ENCODE measurements at regions not wholly inside any gene's neighbourhood (a gene's known extent, or its start where the extent isn't known, plus 50 kb on each side); places are given as distances from the start of the nearest gene placed in this dataset.
"Not testable (repeated sequence)": the region's sequence is repeated elsewhere in the genome, so short reads cannot be mapped to it uniquely, and the experiment has no call there.

DNA sequence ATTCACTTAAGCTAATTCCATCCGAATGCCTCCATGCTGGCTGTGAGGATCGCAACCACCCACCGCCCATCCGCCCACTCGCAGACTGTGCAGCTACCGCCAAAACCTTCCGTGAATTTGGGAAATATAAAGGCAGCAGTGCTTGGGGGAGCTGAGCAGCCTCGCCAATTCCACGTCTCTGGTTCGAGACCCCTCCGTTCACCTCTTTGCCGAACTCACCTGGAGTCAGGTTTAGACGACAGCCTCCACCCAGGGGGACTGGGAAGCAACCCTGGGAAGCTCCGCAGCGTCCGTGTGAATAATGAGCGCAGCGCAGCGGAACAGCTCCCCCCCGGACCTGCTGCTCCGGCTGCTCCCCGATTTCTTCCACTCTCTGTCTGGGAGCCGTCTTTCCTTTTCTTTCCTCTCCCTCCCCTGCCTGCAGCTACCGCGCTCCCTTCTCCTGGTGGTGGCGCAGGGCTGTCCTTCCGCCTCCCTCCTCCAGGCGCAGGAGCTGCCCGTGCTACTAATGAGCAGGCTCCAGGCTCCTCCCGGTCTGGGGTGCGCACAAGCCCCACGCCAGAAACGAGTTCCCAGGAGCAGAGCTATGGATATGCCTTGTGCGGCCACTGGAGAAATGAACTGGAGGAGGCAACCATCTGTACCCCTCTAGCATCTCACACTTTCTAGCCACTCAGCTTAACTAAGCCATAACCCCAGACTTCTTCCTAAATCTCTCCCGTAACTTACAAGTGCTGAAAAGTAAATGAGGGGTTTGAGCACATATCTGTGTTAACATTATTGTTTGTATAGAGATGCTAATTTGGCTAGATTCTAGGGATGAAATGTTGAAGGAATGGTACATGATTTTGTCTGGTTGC lies 107.3 kb downstream of the XKR3 start:
- POLR2A ChIA-PET: no interaction called here
- in situ Hi-C loops (cut with HindIII; ENCODE audit: low pct_unique_long_range_greater_than_20kb, low sequenced_read_pairs): no loop called here
- CTCF ChIA-PET: no interaction called here

DNA sequence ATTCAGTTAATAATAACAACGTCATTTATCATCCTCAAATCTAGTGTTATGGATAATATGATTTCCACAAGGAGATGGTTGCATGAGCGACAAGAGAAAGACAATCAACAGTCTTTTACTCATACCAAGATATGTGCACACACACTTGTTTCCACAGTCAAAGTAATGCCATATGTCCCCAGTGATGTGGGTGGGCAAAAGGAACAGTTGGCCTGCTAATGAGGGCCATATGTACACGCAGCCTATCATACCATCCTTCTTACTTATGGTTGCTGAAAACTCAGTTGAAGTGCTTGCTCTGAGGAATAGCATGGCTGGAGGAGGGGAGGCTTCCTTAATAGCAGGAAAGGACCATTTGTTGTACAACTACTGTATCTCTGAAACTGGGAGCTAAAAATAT lies 110.6 kb downstream of the XKR3 start:
- H3K27ac ChIP-seq (ENCODE audit: low read length); H3K27me3 ChIP-seq (ENCODE audit: control insufficient read depth, insufficient read depth, low read length); BruUV-seq (replicated peaks); CTCF ChIA-PET; in situ Hi-C loops (cut with HindIII; ENCODE audit: low pct_unique_long_range_greater_than_20kb, low sequenced_read_pairs); POLR2A ChIA-PET; H3K4me3 ChIP-seq (ENCODE audit: low read depth in 2 of 2, low read length in 2 of 2); intact Hi-C loops (cut with micrococcal nuclease; ENCODE audit: unreplicated experiment); H3K9me3 ChIP-seq (ENCODE audit: control insufficient read depth, insufficient read depth, low read depth, low read length); H3K4me1 ChIP-seq (ENCODE audit: control insufficient read depth, insufficient read depth, low read length); H3K36me3 ChIP-seq (ENCODE audit: control insufficient read depth, insufficient read depth, low read length); DNase-seq (ENCODE audit: low read depth, low spot score); ATAC-seq: not testable (repeated sequence)

More for the DNA sequence above, 107.3 kb downstream of the XKR3 start:
- Histone ChIP-seq H3K4me3 (ENCODE audit: low read depth in 2 of 2, low read length in 2 of 2) (no peak overlapping the region), H3K27me3 (ENCODE audit: control insufficient read depth, insufficient read depth, low read length) (no peaks in the 10 kb centered on the region), H3K36me3 (ENCODE audit: control insufficient read depth, insufficient read depth, low read length) (no peaks in the 10 kb centered on the region), H3K4me1 (ENCODE audit: control insufficient read depth, insufficient read depth, low read length) (no peaks in the 10 kb centered on the region), H3K9me3 (ENCODE audit: control insufficient read depth, insufficient read depth, low read depth, low read length) (no peaks in the 10 kb centered on the region), H3K27ac (ENCODE audit: low read length) (no peak overlapping the region)
- ATAC-seq: no peak
- intact Hi-C loops (cut with micrococcal nuclease; ENCODE audit: unreplicated experiment): no loop called here
- no TSS peak for BruUV-seq (replicated peaks)
- no peak for TF ChIP-seq TCF7L2 (IDR thresholded peaks at IDR 0.05; ENCODE audit: low read depth, low read length)
- TF ChIP-seq, protein P1, sequence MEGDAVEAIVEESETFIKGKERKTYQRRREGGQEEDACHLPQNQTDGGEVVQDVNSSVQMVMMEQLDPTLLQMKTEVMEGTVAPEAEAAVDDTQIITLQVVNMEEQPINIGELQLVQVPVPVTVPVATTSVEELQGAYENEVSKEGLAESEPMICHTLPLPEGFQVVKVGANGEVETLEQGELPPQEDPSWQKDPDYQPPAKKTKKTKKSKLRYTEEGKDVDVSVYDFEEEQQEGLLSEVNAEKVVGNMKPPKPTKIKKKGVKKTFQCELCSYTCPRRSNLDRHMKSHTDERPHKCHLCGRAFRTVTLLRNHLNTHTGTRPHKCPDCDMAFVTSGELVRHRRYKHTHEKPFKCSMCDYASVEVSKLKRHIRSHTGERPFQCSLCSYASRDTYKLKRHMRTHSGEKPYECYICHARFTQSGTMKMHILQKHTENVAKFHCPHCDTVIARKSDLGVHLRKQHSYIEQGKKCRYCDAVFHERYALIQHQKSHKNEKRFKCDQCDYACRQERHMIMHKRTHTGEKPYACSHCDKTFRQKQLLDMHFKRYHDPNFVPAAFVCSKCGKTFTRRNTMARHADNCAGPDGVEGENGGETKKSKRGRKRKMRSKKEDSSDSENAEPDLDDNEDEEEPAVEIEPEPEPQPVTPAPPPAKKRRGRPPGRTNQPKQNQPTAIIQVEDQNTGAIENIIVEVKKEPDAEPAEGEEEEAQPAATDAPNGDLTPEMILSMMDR (IDR thresholded peaks at IDR 0.05): no peak
- TF ChIP-seq, protein P2, sequence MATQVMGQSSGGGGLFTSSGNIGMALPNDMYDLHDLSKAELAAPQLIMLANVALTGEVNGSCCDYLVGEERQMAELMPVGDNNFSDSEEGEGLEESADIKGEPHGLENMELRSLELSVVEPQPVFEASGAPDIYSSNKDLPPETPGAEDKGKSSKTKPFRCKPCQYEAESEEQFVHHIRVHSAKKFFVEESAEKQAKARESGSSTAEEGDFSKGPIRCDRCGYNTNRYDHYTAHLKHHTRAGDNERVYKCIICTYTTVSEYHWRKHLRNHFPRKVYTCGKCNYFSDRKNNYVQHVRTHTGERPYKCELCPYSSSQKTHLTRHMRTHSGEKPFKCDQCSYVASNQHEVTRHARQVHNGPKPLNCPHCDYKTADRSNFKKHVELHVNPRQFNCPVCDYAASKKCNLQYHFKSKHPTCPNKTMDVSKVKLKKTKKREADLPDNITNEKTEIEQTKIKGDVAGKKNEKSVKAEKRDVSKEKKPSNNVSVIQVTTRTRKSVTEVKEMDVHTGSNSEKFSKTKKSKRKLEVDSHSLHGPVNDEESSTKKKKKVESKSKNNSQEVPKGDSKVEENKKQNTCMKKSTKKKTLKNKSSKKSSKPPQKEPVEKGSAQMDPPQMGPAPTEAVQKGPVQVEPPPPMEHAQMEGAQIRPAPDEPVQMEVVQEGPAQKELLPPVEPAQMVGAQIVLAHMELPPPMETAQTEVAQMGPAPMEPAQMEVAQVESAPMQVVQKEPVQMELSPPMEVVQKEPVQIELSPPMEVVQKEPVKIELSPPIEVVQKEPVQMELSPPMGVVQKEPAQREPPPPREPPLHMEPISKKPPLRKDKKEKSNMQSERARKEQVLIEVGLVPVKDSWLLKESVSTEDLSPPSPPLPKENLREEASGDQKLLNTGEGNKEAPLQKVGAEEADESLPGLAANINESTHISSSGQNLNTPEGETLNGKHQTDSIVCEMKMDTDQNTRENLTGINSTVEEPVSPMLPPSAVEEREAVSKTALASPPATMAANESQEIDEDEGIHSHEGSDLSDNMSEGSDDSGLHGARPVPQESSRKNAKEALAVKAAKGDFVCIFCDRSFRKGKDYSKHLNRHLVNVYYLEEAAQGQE (IDR thresholded peaks at IDR 0.05; ENCODE audit: insufficient read depth in 1 of 2, low read depth in 2 of 2, low read length in 1 of 2): no peak
- no peak for TF ChIP-seq POLR2AphosphoS5 (IDR thresholded peaks at IDR 0.05; ENCODE audit: low read depth, low read length)
- TF ChIP-seq SIN3A (IDR thresholded peaks at IDR 0.05; ENCODE audit: borderline replicate concordance, insufficient read depth, low read depth, low read length): no peak
- no peak for DNase-seq (ENCODE audit: low read depth, low spot score)

DNA sequence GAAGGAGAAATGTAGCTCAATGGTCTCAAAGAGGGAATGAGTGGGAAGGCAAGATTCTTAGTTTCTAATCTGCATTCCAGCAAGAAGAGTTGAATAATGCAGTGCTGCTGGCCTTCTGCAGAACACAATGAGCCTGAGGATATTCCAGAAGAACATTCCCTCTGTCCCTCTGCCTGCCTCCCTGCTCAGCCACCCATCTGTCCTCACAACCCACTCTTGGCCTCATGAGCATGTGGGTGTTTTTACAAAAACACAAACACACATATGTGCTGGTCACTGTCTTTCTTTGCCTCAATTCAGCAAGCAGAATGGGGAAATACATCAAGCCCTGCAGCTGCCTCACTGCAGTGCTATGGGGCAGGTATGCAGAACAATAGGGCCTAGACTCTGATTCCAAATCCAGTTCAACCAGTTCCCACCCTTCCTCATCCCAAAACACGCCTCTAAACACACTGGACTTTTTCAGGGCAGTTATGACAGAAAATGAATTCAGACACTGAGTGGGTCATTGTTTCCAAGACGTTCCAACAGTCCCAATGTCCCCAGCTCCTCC lies 109.8 kb upstream of the CCT8L2 start:
- intact Hi-C loops (cut with micrococcal nuclease; ENCODE audit: unreplicated experiment); ATAC-seq; H3K4me1 ChIP-seq (ENCODE audit: control insufficient read depth, insufficient read depth, low read length); H3K9me3 ChIP-seq (ENCODE audit: control insufficient read depth, insufficient read depth, low read depth, low read length); H3K27me3 ChIP-seq (ENCODE audit: control insufficient read depth, insufficient read depth, low read length); BruUV-seq (replicated peaks); H3K27ac ChIP-seq (ENCODE audit: low read length); DNase-seq (ENCODE audit: low read depth, low spot score); H3K36me3 ChIP-seq (ENCODE audit: control insufficient read depth, insufficient read depth, low read length); POLR2A ChIA-PET; in situ Hi-C loops (cut with HindIII; ENCODE audit: low pct_unique_long_range_greater_than_20kb, low sequenced_read_pairs); H3K4me3 ChIP-seq (ENCODE audit: low read depth in 2 of 2, low read length in 2 of 2); CTCF ChIA-PET: not testable (repeated sequence)

DNA sequence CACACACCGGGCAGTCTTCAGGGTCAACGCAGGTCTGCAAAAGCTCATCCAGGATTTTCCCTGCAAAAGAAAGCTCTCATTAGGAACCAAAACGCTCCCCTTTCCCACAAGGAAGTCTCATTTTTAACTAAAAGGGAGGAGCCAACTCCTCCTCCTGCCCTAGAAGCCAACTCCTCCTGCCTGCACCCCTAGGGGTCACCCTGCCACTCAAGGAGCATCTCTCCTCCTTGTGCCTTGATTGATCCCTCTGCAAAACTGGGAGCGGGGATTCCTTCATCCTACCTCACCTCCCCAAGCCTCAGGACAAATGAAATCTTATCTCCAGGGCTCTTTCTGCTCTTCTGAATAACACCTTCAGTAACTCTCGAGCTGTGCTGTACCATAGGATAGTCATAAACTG lies 107.8 kb upstream of the CCT8L2 start:
- BruUV-seq (replicated peaks); H3K9me3 ChIP-seq (ENCODE audit: control insufficient read depth, insufficient read depth, low read depth, low read length); intact Hi-C loops (cut with micrococcal nuclease; ENCODE audit: unreplicated experiment); H3K36me3 ChIP-seq (ENCODE audit: control insufficient read depth, insufficient read depth, low read length); POLR2A ChIA-PET; H3K4me3 ChIP-seq (ENCODE audit: low read depth in 2 of 2, low read length in 2 of 2); in situ Hi-C loops (cut with HindIII; ENCODE audit: low pct_unique_long_range_greater_than_20kb, low sequenced_read_pairs); ATAC-seq; DNase-seq (ENCODE audit: low read depth, low spot score); H3K4me1 ChIP-seq (ENCODE audit: control insufficient read depth, insufficient read depth, low read length); CTCF ChIA-PET; H3K27ac ChIP-seq (ENCODE audit: low read length); H3K27me3 ChIP-seq (ENCODE audit: control insufficient read depth, insufficient read depth, low read length): not testable (repeated sequence)

Measured in Panc1 (cell line).